Chondrocyte (in vitro differentiated cells): ENCODE measurements at regions not wholly inside any gene's neighbourhood (a gene's known extent, or its start where the extent isn't known, plus 50 kb on each side); places are given as distances from the start of the nearest gene placed in this dataset.

Source experiments
- DNase-seq: peaks from one replicate; pipeline ENCODE4 v3.0.0; 2021; ENCODE audit warnings: mixed read lengths, low spot score
- H3K27ac Mint-ChIP-seq: one replicate; pipeline ENCODE4 v1.8.0; 2021; ENCODE audit warnings: mild to moderate bottlenecking, moderate library complexity, mixed read lengths; ENCODE audit not compliant: unreplicated experiment
- H3K27me3 Mint-ChIP-seq: 2 replicates; pipeline ENCODE4 v1.8.0; 2021; ENCODE audit warnings: low read depth, mixed read lengths
- H3K36me3 Mint-ChIP-seq: 2 replicates; pipeline ENCODE4 v1.8.0; 2021; ENCODE audit warnings: low read depth, mixed read lengths
- H3K4me1 Mint-ChIP-seq: 2 replicates; pipeline ENCODE4 v1.8.0; 2021; ENCODE audit warnings: low read depth, mild to moderate bottlenecking, mixed read lengths
- H3K4me3 Mint-ChIP-seq: one replicate; pipeline ENCODE4 v1.8.0; 2021; ENCODE audit warnings: mild to moderate bottlenecking, moderate library complexity, mixed read lengths; ENCODE audit not compliant: unreplicated experiment
- H3K9me3 Mint-ChIP-seq: 2 replicates; pipeline ENCODE4 v1.8.0; 2021; ENCODE audit warnings: low read depth, mixed read lengths
- CTCF ChIP-seq: fragments of 200-600 bp; sonication (generic); IDR thresholded peaks from 2 replicates; pipeline ENCODE4 v1.5.0; 2021; ENCODE audit warnings: antibody characterized with exemption, mild to moderate bottlenecking, moderate library complexity

- Mint-ChIP-seq H3K9me3 (no peaks in the 10 kb centered on the region), H3K36me3 (no peaks in the 10 kb centered on the region), H3K27ac (no peak overlapping the region), H3K4me1 (peaks cover 11% of the 10 kb centered on the region), H3K4me3 (no peak overlapping the region), H3K27me3 (no peaks in the 10 kb centered on the region)
- TF ChIP-seq CTCF, result no peak
- no peak for DNase-seq
These were observed 576.9 kb upstream of the B3GALT2 start for GRCh38 chr1:193763266-193763665.

- Mint-ChIP-seq H3K4me3 (no peak overlapping the region), H3K9me3 (no peaks in the 10 kb centered on the region), H3K27ac (no peak overlapping the region), H3K27me3 (no peaks in the 10 kb centered on the region), H3K4me1 (peaks cover 11% of the 10 kb centered on the region), H3K36me3 (no peaks in the 10 kb centered on the region)
- no peak for TF ChIP-seq CTCF
- no peak for DNase-seq
These were observed 575.8 kb upstream of the B3GALT2 start for GRCh38 chr1:193762236-193762635.

- H3K36me3 Mint-ChIP-seq, result peaks cover 2% of the 10 kb centered on the region
- no peak overlapping the region for H3K27ac Mint-ChIP-seq
- no peaks in the 10 kb centered on the region for H3K4me1 Mint-ChIP-seq
- TF ChIP-seq CTCF, result peak; percentile 5
- no peaks in the 10 kb centered on the region for H3K27me3 Mint-ChIP-seq
- DNase-seq, result no peak
- no peak overlapping the region for H3K4me3 Mint-ChIP-seq
- peaks cover 8% of the 10 kb centered on the region for H3K9me3 Mint-ChIP-seq
These were observed 569.0 kb upstream of the B3GALT2 start for GRCh38 chr1:193755441-193755840.

GRCh38 chr1:193754732-193755427, 568.5 kb upstream of the B3GALT2 start:
- peak; percentile 49 for TF ChIP-seq CTCF
- Mint-ChIP-seq H3K9me3 (peaks cover 8% of the 10 kb centered on the region), H3K27me3 (no peaks in the 10 kb centered on the region), H3K36me3 (peaks cover 2% of the 10 kb centered on the region), H3K27ac (no peak overlapping the region), H3K4me3 (no peak overlapping the region), H3K4me1 (no peaks in the 10 kb centered on the region)
- DNase-seq, result no peak

GRCh38 chr1:193754151-193754550, 567.7 kb upstream of the B3GALT2 start:
- Mint-ChIP-seq H3K36me3 (peaks cover 2% of the 10 kb centered on the region), H3K9me3 (peaks cover 8% of the 10 kb centered on the region), H3K4me1 (no peaks in the 10 kb centered on the region), H3K27me3 (no peaks in the 10 kb centered on the region), H3K27ac (no peak overlapping the region), H3K4me3 (no peak overlapping the region)
- no peak for TF ChIP-seq CTCF
- no peak for DNase-seq
